ENCODE measurements at regions not wholly inside any gene's neighbourhood (a gene's known extent, or its start where the extent isn't known, plus 50 kb on each side); places are given as distances from the start of the nearest gene placed in this dataset.
"Not testable (repeated sequence)": the region's sequence is repeated elsewhere in the genome, so short reads cannot be mapped to it uniquely, and the experiment has no call there.

DNA sequence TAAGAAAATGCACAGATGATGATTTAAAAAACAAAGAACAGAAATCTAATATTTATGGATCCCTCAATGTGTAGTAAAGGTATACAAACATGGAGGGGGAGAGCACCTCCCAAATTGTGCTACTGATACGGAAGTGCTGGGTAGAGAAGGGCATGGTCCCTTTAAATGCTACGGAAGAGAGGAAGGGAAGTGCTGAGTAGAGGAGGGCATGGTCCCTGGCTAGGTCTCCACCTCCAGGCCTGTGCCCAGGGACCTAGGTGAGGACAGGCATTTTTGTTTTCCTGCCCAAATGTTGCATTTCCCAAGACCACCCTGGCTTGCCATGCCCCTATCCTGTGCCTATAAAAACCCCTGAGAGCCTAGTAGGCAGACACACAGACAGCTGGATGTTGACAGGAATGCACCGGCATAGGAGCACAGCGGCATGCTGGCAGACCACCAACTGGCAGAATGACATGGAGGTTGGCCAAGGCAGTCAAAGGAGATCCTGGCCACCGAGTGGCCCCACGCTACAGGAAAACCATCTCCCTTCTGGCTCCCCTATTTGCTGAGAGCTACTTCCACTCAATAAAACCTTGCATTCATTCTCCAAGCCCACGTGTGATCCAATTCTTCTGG lies 62.1 kb upstream of the SPDL1 start:
- peaks cover 0 to 2% of the 10 kb centered on the region in 2 donors for H3K9me3 Mint-ChIP-seq
- H3K9me3 ChIP-seq (ENCODE audit: control insufficient read depth, insufficient read depth, low read length) = no peaks in the 10 kb centered on the region
- no peaks in the 10 kb centered on the region for H3K4me1 ChIP-seq (ENCODE audit: control insufficient read depth, insufficient read depth, low read length)
- peaks cover 6% of the 10 kb centered on the region for H3K36me3 Mint-ChIP-seq
- ATAC-seq = no peak
- H3K4me1 Mint-ChIP-seq = no peaks in the 10 kb centered on the region
- H3K4me3 Mint-ChIP-seq = no peak overlapping the region
- intact Hi-C loops (cut with micrococcal nuclease) = no loop called here
- 76% methylated on average over 7 of the region's 7 CpGs for WGBS (ENCODE audit: insufficient coverage)
- no peak overlapping the region for H3K4me3 ChIP-seq (ENCODE audit: low read length)
- H3K27ac ChIP-seq (ENCODE audit: low read length) = no peak overlapping the region
- DNase-seq = no peak
- H3K27ac Mint-ChIP-seq = no peak overlapping the region
- no peaks in the 10 kb centered on the region for H3K36me3 ChIP-seq (ENCODE audit: control insufficient read depth, insufficient read depth, low read length)
- TF ChIP-seq, protein P1, sequence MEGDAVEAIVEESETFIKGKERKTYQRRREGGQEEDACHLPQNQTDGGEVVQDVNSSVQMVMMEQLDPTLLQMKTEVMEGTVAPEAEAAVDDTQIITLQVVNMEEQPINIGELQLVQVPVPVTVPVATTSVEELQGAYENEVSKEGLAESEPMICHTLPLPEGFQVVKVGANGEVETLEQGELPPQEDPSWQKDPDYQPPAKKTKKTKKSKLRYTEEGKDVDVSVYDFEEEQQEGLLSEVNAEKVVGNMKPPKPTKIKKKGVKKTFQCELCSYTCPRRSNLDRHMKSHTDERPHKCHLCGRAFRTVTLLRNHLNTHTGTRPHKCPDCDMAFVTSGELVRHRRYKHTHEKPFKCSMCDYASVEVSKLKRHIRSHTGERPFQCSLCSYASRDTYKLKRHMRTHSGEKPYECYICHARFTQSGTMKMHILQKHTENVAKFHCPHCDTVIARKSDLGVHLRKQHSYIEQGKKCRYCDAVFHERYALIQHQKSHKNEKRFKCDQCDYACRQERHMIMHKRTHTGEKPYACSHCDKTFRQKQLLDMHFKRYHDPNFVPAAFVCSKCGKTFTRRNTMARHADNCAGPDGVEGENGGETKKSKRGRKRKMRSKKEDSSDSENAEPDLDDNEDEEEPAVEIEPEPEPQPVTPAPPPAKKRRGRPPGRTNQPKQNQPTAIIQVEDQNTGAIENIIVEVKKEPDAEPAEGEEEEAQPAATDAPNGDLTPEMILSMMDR (IDR thresholded peaks at IDR 0.05) = no peak
- peaks cover 14 to 31% of the 10 kb centered on the region in 2 donors for H3K27me3 Mint-ChIP-seq (ENCODE audit: low read depth in 2 of 2)
- no peaks in the 10 kb centered on the region for H3K27me3 ChIP-seq (ENCODE audit: control insufficient read depth, insufficient read depth, low read length)

DNA sequence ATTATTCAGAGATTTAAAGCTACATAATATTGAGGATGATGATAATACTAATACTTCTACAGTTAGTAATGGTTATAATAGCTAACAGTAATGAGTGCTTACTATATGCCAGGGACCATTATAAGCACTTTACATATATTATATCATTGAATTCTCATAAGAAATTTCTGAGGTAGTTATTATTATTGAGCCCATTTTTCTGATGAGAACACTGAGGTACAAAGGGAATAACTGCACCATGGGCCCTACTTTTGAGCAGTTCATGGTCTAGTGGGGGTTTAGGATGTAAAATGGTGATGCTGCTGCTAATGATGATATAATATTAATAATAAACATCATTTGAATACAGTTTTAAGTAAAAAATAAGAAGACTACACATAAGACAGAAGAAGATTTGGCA lies 64.2 kb upstream of the SPDL1 start:
- H3K27ac ChIP-seq (ENCODE audit: low read length) = no peak overlapping the region
- intact Hi-C loops (cut with micrococcal nuclease) = no loop called here
- peaks cover 6% of the 10 kb centered on the region for H3K36me3 Mint-ChIP-seq

DNA sequence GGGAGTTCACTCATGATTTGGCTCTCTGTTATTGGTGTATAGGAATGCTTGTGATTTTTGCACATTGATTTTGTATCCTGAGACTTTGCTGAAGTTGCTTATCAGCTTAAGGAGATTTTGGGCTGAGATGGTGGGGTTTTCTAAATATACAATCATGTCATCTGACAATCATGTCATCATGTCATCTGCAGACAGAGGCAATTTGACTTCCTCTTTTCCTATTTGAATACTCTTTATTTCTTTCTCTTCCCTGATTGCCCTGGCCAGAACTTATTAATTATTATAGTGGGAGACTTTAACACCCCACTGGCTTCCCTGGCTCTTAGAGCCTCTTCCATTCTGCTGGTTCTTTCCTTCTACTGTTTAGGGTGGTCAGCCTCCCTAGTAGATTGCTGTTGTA lies 64.8 kb upstream of the SPDL1 start:
- H3K27me3 Mint-ChIP-seq (ENCODE audit: low read depth in 2 of 2) = peaks cover 8 to 21% of the 10 kb centered on the region in 2 donors
- H3K36me3 Mint-ChIP-seq; H3K4me3 ChIP-seq (ENCODE audit: low read length); H3K27ac ChIP-seq (ENCODE audit: low read length); H3K4me1 ChIP-seq (ENCODE audit: control insufficient read depth, insufficient read depth, low read length); intact Hi-C loops (cut with micrococcal nuclease); H3K4me3 Mint-ChIP-seq; H3K9me3 ChIP-seq (ENCODE audit: control insufficient read depth, insufficient read depth, low read length); H3K27me3 ChIP-seq (ENCODE audit: control insufficient read depth, insufficient read depth, low read length); H3K4me1 Mint-ChIP-seq; ATAC-seq; H3K36me3 ChIP-seq (ENCODE audit: control insufficient read depth, insufficient read depth, low read length); H3K9me3 Mint-ChIP-seq; DNase-seq; H3K27ac Mint-ChIP-seq: not testable (repeated sequence)

More for the DNA sequence above, 64.2 kb upstream of the SPDL1 start:
- H3K4me3 ChIP-seq (ENCODE audit: low read length) = no peak overlapping the region
- H3K4me1 ChIP-seq (ENCODE audit: control insufficient read depth, insufficient read depth, low read length) = no peaks in the 10 kb centered on the region
- H3K27ac Mint-ChIP-seq = no peak overlapping the region
- TF ChIP-seq, protein P1 (IDR thresholded peaks at IDR 0.05) = no peak
- H3K9me3 Mint-ChIP-seq = peaks cover 0 to 2% of the 10 kb centered on the region in 2 donors
- no peaks in the 10 kb centered on the region for H3K27me3 ChIP-seq (ENCODE audit: control insufficient read depth, insufficient read depth, low read length)
- ATAC-seq (no peak), DNase-seq (no peak)
- no peaks in the 10 kb centered on the region for H3K9me3 ChIP-seq (ENCODE audit: control insufficient read depth, insufficient read depth, low read length)
- no peaks in the 10 kb centered on the region for H3K36me3 ChIP-seq (ENCODE audit: control insufficient read depth, insufficient read depth, low read length)
- peaks cover 11 to 26% of the 10 kb centered on the region in 2 donors for H3K27me3 Mint-ChIP-seq (ENCODE audit: low read depth in 2 of 2)
- H3K4me1 Mint-ChIP-seq = no peaks in the 10 kb centered on the region
- H3K4me3 Mint-ChIP-seq = no peak overlapping the region

DNA sequence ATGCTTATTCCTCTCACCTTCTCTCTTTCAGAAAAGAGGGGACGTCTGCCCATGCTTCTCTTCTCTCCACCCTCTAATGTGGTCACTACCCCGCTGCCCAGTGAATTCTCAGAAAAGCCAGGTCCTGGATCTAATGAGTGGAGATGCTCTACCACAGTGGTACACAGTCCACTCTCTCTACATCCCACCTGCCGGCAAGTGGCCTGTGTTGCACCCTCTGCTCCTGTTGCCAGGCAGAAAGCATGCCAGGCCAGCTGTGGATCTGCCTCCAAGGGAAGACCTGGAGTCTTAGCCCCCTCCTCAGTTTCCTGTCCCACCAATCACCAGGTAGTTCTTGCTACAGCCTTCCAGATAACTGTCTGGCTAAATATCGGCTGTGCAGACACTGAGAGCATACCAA lies 71.2 kb upstream of the SPDL1 start:
- no peaks in the 10 kb centered on the region for H3K36me3 Mint-ChIP-seq
- H3K27ac Mint-ChIP-seq = no peak overlapping the region
- intact Hi-C loops (cut with micrococcal nuclease) = no loop called here
- DNase-seq (no peak), ATAC-seq (no peak)
- Histone ChIP-seq H3K4me3 (ENCODE audit: low read length) (no peak overlapping the region), H3K27ac (ENCODE audit: low read length) (no peak overlapping the region), H3K36me3 (ENCODE audit: control insufficient read depth, insufficient read depth, low read length) (no peaks in the 10 kb centered on the region), H3K9me3 (ENCODE audit: control insufficient read depth, insufficient read depth, low read length) (no peaks in the 10 kb centered on the region), H3K27me3 (ENCODE audit: control insufficient read depth, insufficient read depth, low read length) (no peaks in the 10 kb centered on the region), H3K4me1 (ENCODE audit: control insufficient read depth, insufficient read depth, low read length) (no peaks in the 10 kb centered on the region)
- peaks cover 7 to 18% of the 10 kb centered on the region in 2 donors for H3K27me3 Mint-ChIP-seq (ENCODE audit: low read depth in 2 of 2)
- TF ChIP-seq, protein P1 (IDR thresholded peaks at IDR 0.05) = no peak
- no peak overlapping the region for H3K4me3 Mint-ChIP-seq
- peaks cover 0 to 2% of the 10 kb centered on the region in 2 donors for H3K9me3 Mint-ChIP-seq
- WGBS (ENCODE audit: insufficient coverage) = 75% methylated on average over 4 of the region's 4 CpGs
- no peaks in the 10 kb centered on the region for H3K4me1 Mint-ChIP-seq

Data from natural killer cell (primary cell).